Bronchial epithelial cell (primary cell): ENCODE measurements at regions not wholly inside any gene's neighbourhood (a gene's known extent, or its start where the extent isn't known, plus 50 kb on each side); places are given as distances from the start of the nearest gene placed in this dataset.
A peak's percentile ranks its signal among the peaks of the same experiment; 100 is the strongest.

Experiments used
- DNase-seq: peaks from one replicate; pipeline ENCODE4 v3.0.0-alpha.2; 2010; ENCODE audit warnings: low read depth
- FAIRE-seq: peaks from 2 replicates; lab custom pipeline; 2011; peaks lifted over from hg19 to GRCh38; lab: Jason Lieb, UNC
- H3K27me3 ChIP-seq: 2 replicates; pipeline ENCODE4 v1.5.1; 2011; ENCODE audit warnings: low read length; ENCODE audit not compliant: control insufficient read depth, insufficient read depth
- H3K36me3 ChIP-seq: 2 replicates; pipeline ENCODE4 v1.5.1; 2011; ENCODE audit warnings: low read length; ENCODE audit not compliant: control insufficient read depth, insufficient read depth
- H3K4me3 ChIP-seq: 2 replicates; pipeline ENCODE4 v1.5.1; 2011; ENCODE audit warnings: mild to moderate bottlenecking, low read depth, low read length, control low read depth
- CTCF ChIP-seq: IDR thresholded peaks from 2 replicates; pipeline ENCODE4 v1.5.1; 2011; ENCODE audit warnings: mild to moderate bottlenecking, moderate library complexity, low read length, control low read depth, inconsistent platforms; ENCODE audit not compliant: insufficient read depth, severe bottlenecking

GRCh38 chr21:38144193-38144592 lies 112.6 kb upstream of the KCNJ15 start:
- Histone ChIP-seq H3K27me3 (no peaks in the 10 kb centered on the region), H3K4me3 (no peak overlapping the region), H3K36me3 (no peaks in the 10 kb centered on the region)
- no peak for FAIRE-seq
- TF ChIP-seq CTCF: no peak
- DNase-seq: no peak

- DNase-seq: no peak
- no peak for TF ChIP-seq CTCF
- Histone ChIP-seq H3K36me3 (no peaks in the 10 kb centered on the region), H3K4me3 (no peak overlapping the region), H3K27me3 (no peaks in the 10 kb centered on the region)
- FAIRE-seq: no peak
Observed at GRCh38 chr21:38145104-38145503, 111.7 kb upstream of the KCNJ15 start.

GRCh38 chr21:38147391-38147790 lies 109.4 kb upstream of the KCNJ15 start:
- H3K27me3 ChIP-seq: no peaks in the 10 kb centered on the region
- TF ChIP-seq CTCF: no peak
- no peak overlapping the region for H3K4me3 ChIP-seq
- H3K36me3 ChIP-seq: no peaks in the 10 kb centered on the region
- FAIRE-seq: no peak
- DNase-seq: no peak

GRCh38 chr21:38148046-38148445 lies 108.7 kb upstream of the KCNJ15 start:
- H3K27me3 ChIP-seq: no peaks in the 10 kb centered on the region
- peak; percentile 68 for DNase-seq
- H3K36me3 ChIP-seq: no peaks in the 10 kb centered on the region
- no peak for FAIRE-seq
- no peak overlapping the region for H3K4me3 ChIP-seq
- TF ChIP-seq CTCF: no peak

- no peak for TF ChIP-seq CTCF
- H3K27me3 ChIP-seq: no peaks in the 10 kb centered on the region
- no peak for FAIRE-seq
- H3K36me3 ChIP-seq: no peaks in the 10 kb centered on the region
- peak; percentile 71 for DNase-seq
- H3K4me3 ChIP-seq: no peak overlapping the region
Observed at GRCh38 chr21:38151021-38151645, 105.7 kb upstream of the KCNJ15 start.

GRCh38 chr21:38156200-38156599 lies 100.6 kb upstream of the KCNJ15 start:
- no peaks in the 10 kb centered on the region for H3K27me3 ChIP-seq
- no peak for DNase-seq
- no peak overlapping the region for H3K4me3 ChIP-seq
- no peak for TF ChIP-seq CTCF
- FAIRE-seq: no peak
- H3K36me3 ChIP-seq: no peaks in the 10 kb centered on the region
